GM19324 (cell line): ENCODE measurements at regions not wholly inside any gene's neighbourhood (a gene's known extent, or its start where the extent isn't known, plus 50 kb on each side); places are given as distances from the start of the nearest gene placed in this dataset.

ENCODE experiments used
- ATAC-seq: cut with Tn5 transposase; IDR thresholded peaks from one replicate; pipeline ENCODE4 v1.9.1; 2021; ENCODE audit warnings: mild to moderate bottlenecking, moderate library complexity; ENCODE audit not compliant: unreplicated experiment, low FRiP score

- no peak for ATAC-seq
Observed at GRCh38 chr18:40993363-40993762, 961.7 kb upstream of the PIK3C3 start.

GRCh38 chr18:40987581-40987980, 967.5 kb upstream of the PIK3C3 start:
- ATAC-seq, result no peak

- ATAC-seq, result no peak
Observed at GRCh38 chr18:40985436-40985835, 969.6 kb upstream of the PIK3C3 start.

- ATAC-seq, result no peak
Observed at GRCh38 chr18:40984856-40985255, 970.2 kb upstream of the PIK3C3 start.

GRCh38 chr18:40983835-40984234, 971.2 kb upstream of the PIK3C3 start:
- no peak for ATAC-seq

DNA sequence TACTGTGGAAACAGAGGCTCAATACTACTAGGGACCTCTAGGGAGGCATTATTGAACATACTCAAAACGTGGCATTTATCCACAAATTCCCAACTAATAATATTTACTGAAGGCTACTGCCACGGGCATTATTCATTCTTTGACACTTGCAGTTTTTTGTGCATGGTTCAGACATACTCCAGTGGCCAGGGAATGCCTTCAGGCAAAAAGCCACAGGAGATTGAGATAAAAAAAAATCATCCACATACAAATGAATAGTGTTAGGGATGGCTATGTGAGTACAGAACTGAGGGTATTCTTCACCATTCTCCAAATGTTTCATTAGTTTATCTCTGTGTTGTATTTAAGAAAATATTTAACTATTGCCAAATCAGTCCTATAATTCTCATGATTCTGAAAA, 974.9 kb upstream of the PIK3C3 start:
- ATAC-seq, result no peak

DNA sequence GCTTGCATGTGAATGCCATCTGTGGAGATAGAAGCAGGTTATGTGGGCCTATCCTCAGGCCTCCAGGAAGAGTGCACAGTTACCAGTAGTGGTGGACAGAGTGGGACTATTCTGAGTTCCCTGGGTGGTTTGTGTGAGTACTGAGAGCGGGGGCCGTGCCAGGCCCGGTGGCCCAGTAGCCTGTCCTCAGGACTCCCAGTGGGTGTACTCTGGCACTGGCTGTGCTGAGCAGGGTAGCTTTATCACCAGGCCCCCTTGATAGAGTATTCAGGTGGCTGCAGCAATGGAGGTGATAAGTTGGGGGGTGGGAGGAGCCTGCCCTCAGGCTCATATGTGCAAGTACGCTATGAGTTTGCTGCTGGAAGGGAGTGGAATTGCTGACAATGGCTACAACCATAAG, 979.0 kb upstream of the PIK3C3 start:
- no peak for ATAC-seq

DNA sequence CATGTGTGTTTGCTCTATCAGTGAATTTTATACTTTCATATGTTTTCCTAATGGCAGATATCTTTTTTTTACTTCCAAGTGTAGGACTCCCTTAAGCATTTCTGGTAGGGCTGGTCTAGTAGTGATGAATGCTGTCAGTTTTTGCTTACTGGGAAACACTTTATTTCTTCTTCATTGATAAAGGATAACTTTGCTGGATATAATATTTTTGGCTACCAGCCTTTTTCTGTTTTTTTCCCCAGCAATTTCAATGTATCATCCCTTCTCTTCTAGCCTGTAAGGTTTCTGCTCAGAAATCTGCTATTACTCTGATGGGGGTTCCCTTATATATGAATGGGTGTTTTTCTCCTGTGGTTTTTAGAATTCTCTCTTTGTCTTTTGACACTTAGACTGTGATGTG, 980.6 kb upstream of the PIK3C3 start:
- ATAC-seq, result no peak

DNA sequence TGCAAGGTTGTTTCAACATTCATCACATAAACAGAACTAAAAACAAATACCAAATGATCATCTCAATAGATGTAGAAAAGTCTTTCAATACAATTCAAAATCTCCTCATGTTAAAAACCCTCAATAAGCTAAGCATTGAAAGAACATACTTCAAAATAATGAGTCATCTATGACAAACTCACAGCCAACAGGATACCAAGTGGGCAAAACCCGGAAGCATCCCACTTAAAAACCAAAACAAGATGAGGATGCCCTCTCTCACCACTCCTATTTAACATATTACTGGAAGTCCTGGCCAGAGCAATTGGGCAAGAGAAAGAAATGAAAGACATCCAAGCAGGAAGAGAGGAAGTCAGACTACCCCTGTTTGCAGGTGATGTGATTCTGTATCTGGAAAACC, 992.2 kb upstream of the PIK3C3 start:
- no peak for ATAC-seq

DNA sequence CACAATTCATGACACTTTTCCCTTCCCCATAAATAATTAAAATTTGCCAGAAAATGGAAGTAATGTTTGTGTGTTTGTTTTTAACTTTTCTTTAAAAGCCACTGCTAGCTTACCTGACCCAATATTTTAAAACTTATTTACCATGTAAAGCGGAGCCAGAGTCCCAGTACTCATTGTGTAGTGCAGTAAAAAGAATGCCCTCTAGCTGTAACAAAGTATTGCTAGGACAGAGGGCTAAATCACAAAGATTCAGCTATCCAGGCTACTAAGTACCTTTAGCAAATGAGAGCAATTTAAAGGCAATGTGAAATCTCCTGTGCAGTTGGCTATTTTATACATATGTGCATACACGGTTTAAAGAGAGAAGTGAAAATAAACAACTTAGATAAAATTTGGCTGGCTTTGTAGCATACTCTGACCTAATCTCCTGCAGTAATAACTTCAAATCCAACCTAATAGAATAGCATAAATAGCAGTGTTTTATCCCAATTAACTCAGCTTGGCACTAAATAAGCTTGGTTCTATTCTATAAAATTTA, 997.4 kb upstream of the PIK3C3 start:
- no peak for ATAC-seq

- ATAC-seq, result no peak
Observed at GRCh38 chr18:40956213-40956612, 998.8 kb upstream of the PIK3C3 start.

- ATAC-seq, result no peak
Observed at GRCh38 chr18:40955351-40955750, 999.7 kb upstream of the PIK3C3 start.

DNA sequence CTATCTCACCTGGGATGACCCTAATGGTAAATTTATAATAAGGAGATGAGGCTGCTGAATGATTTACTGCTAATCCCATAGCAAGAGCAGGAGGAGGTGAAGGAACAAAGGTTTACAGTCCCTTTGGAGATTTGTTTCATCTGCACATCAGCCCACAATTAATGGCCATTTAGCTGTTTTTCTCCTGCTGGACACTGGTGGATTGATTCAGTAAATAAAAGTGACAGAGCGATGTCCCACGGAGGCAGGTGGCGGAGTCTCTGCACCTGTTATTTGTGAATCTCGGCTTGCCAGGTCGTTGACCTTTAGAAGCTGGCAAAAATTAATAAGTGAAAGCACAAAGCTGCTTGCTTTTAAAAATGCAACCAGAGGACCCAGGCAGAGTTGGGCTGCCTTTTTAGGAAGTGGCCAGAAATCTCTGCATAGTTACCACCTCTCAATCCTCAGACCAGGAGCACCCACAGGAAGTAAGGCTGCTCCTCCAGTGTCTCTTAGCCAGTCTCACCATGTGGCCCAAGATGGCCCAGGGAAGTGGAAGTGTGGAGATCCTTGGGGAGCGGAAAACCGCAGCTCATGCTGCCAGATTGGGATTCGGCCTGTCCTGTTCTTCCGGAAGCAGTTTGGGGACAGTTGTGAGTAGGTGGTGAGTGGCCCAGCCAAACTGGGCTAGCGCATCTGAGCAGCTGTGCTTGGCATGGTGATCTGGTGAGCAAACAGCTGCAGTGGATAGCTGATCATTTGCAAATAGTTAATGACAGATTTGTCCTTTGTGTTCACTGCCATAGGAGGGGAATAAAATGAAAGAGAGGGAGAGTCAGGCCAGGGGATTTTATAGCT, 1005.7 kb upstream of the PIK3C3 start:
- ATAC-seq, result no peak

- no peak for ATAC-seq
Observed at GRCh38 chr18:40944576-40944975, 1010.5 kb upstream of the PIK3C3 start.

GRCh38 chr18:40939656-40940515, 1015.1 kb upstream of the PIK3C3 start:
- no peak for ATAC-seq

- ATAC-seq, result no peak
Observed at GRCh38 chr18:40938615-40939014, 1016.4 kb upstream of the PIK3C3 start.

- no peak for ATAC-seq
Observed at GRCh38 chr18:40937386-40937785, 1017.6 kb upstream of the PIK3C3 start.

DNA sequence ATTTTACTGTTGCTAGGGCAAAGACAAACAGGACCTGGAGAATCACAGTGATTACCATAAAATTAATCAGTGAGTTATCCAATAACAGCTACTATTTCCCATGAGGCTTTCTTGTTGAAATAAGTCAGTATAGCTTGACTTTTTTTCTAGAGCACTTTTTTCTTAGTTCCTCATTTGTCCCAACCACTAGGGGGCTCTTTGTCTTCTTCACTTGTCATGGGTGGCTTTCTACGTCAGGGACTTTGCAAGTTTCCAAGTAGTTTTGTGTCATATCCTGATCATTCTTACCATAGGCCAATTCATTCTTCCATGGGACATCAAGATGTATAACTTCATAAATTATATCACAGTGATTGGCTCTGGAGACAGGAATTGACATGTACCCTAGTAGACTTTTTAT, 1019.6 kb upstream of the PIK3C3 start:
- ATAC-seq, result no peak

GRCh38 chr18:40932862-40933261, 1022.2 kb upstream of the PIK3C3 start:
- no peak for ATAC-seq

GRCh38 chr18:40930211-40930882, 1024.7 kb upstream of the PIK3C3 start:
- ATAC-seq, result no peak

DNA sequence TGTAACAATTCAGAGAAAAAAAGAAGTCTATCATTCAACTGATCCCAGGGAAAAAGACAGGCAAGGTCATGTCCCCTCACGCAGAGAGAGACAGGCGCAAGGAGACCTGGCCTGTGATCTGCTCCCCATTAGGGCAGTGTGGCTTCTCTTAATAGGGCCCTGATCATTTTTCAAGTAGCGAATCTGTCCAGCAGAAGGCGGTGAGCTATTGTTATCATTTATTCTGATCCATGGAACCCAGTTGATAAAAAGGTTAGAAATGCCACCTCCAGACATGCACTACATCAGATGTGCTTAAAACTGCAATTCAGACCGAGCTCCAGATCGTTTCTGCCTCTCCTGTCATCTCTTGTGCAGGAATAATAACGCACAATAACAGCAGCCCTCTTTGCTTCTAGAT, 1025.6 kb upstream of the PIK3C3 start:
- no peak for ATAC-seq
